ENCODE measurements at regions not wholly inside any gene's neighbourhood (a gene's known extent, or its start where the extent isn't known, plus 50 kb on each side); places are given as distances from the start of the nearest gene placed in this dataset.
A peak's percentile ranks its signal among the peaks of the same experiment; 100 is the strongest.

DNA sequence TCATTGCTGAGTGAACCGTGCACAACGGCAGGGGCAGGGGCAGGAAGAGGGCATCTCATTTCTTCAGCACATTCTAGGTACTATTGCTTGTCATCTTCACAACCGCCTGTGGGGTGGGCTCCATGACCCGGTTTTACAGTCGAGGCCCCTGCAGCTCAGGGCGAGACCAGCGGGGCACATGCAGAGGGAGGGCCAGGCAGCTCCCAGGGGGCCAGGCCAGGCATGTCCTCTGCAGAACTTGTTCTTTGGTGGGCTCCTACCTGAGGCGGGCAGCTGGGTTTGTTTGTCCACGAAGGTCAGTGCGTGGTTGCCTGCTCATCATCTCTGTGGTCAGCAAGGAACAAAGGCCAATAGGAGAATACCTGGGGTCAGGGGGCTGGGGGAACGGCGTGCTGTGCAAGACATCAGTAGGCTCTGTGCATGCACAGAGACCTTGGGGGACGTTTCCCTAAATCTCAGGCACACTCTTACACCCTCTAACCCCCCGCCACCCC, 75.1 kb upstream of the LEP start:
- Histone ChIP-seq H3K4me2 (no peak overlapping the region), H3K9ac (no peak overlapping the region), H3K9me3 (no peaks in the 10 kb centered on the region), H3K27me3 (ENCODE audit: insufficient read depth) (no peaks in the 10 kb centered on the region; the same call in 1 of the 2 replicates), H3K4me1 (ENCODE audit: control insufficient read depth in 1 of 2, insufficient read depth in 2 of 2, low read depth in 1 of 2, low read length in 1 of 2) (peaks cover 6 to 11% of the 10 kb centered on the region in 2 experiments; a peak in 2 of 4 replicates), H3K79me2 (ENCODE audit: insufficient read depth) (no peaks in the 10 kb centered on the region), H4K20me1 (ENCODE audit: insufficient read depth) (no peaks in the 10 kb centered on the region), H3K36me3 (replicated peaks in 1 of 2; ENCODE audit: control insufficient read depth in 1 of 2, insufficient read depth in 2 of 2, low read length in 1 of 2) (no peaks in the 10 kb centered on the region), H3K9me2 (no peaks in the 10 kb centered on the region), H3F3A (replicated peaks; ENCODE audit: insufficient read depth) (peaks cover 22% of the 10 kb centered on the region), H2AFZ (ENCODE audit: low read depth) (no peak overlapping the region), H3K27ac (ENCODE audit: low read depth in 2 of 2, low read length in 1 of 2) (no peak overlapping the region), H3K4me3 (ENCODE audit: low read depth in 2 of 2, low read length in 1 of 2) (no peak overlapping the region)
- TF ChIP-seq ELF1 (IDR thresholded peaks at IDR 0.05), result no peak
- TF ChIP-seq TAF1 (IDR thresholded peaks at IDR 0.05; ENCODE audit: borderline replicate concordance, low read depth, low read length), result no peak
- TF ChIP-seq RCOR1 (IDR thresholded peaks at IDR 0.05; ENCODE audit: low read length), result no peak
- no peak for TF ChIP-seq POLR2AphosphoS5 (IDR thresholded peaks at IDR 0.05; ENCODE audit: low read depth, low read length)
- TF ChIP-seq, protein P1, sequence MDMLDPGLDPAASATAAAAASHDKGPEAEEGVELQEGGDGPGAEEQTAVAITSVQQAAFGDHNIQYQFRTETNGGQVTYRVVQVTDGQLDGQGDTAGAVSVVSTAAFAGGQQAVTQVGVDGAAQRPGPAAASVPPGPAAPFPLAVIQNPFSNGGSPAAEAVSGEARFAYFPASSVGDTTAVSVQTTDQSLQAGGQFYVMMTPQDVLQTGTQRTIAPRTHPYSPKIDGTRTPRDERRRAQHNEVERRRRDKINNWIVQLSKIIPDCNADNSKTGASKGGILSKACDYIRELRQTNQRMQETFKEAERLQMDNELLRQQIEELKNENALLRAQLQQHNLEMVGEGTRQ (IDR thresholded peaks at IDR 0.05; ENCODE audit: borderline replicate concordance, low read depth, low read length), result no peak
- TF ChIP-seq CHD2 (IDR thresholded peaks at IDR 0.05; ENCODE audit: low read length, partially characterized antibody), result no peak
- TF ChIP-seq MEF2A (IDR thresholded peaks at IDR 0.05; ENCODE audit: borderline replicate concordance, low read depth), result no peak
- TF ChIP-seq JUND (IDR thresholded peaks at IDR 0.05), result no peak
- no peak for TF ChIP-seq SIN3A (IDR thresholded peaks at IDR 0.05; ENCODE audit: borderline replicate concordance, low read depth, low read length)
- no peak for TF ChIP-seq TCF12 (IDR thresholded peaks at IDR 0.05)
- TF ChIP-seq FOSL2 (IDR thresholded peaks at IDR 0.05; ENCODE audit: borderline replicate concordance, low read depth), result no peak
- TF ChIP-seq RAD21 (IDR thresholded peaks at IDR 0.05; ENCODE audit: low read length), result no peak
- TF ChIP-seq RFX5 (IDR thresholded peaks at IDR 0.05; ENCODE audit: low read length), result no peak
- TF ChIP-seq, protein P2, sequence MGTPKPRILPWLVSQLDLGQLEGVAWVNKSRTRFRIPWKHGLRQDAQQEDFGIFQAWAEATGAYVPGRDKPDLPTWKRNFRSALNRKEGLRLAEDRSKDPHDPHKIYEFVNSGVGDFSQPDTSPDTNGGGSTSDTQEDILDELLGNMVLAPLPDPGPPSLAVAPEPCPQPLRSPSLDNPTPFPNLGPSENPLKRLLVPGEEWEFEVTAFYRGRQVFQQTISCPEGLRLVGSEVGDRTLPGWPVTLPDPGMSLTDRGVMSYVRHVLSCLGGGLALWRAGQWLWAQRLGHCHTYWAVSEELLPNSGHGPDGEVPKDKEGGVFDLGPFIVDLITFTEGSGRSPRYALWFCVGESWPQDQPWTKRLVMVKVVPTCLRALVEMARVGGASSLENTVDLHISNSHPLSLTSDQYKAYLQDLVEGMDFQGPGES (IDR thresholded peaks at IDR 0.05; ENCODE audit: low read depth, low read length), result no peak
- no peak for TF ChIP-seq GABPA (IDR thresholded peaks at IDR 0.05; ENCODE audit: low read depth)
- no peak for TF ChIP-seq YY1 (IDR thresholded peaks at IDR 0.05; ENCODE audit: low read depth)
- ChIA-PET CTCF (interaction anchor here (1.1 to 22.8 kb wide), 6 partner anchors 15 to 457 kb away, joined by 3 to 175 read pairs (median 8); no protein-coding TSS in a partner anchor), POLR2A (interaction anchor here (1.3 kb wide), 1 partner anchor 148 kb away, joined by 3 read pairs; no protein-coding TSS in a partner anchor)
- DNase-seq, result no peak
- 87% methylated on average over 13 of the region's 14 CpGs for WGBS (ENCODE audit: low lambda C conversion rate)

DNA sequence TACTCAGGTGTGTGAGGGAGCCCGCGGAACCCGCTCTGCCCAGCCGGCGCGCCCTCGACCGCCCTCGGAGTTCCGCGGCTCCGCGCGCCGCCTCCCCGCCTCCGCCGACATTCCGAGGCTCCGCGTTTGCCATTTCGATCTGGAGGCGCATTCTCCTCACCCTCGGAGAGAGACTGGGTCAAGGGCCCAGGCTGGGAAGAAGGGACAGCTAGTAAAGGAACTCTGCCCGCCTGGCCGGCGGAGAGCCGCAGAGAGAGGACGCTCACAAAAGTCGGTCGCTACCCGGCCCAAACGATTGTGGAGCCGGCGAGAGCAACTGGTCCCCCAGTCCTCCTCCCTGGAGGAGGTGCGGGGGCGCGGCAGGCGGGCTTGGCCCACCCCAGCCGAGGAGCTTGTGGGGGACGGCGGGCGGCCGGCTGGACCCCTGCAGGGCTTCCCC, 74.5 kb upstream of the LEP start:
- Histone ChIP-seq H3K9ac (peak overlapping the region; percentile 60; the same call in 1 of the 2 replicates), H2AFZ (ENCODE audit: low read depth) (peak overlapping the region; percentile 90), H3K4me2 (peak overlapping the region; percentile 99), H4K20me1 (ENCODE audit: insufficient read depth) (no peaks in the 10 kb centered on the region), H3K4me3 (ENCODE audit: low read depth in 2 of 2, low read length in 1 of 2) (peak overlapping the region; percentile 63 to 68), H3K9me3 (no peaks in the 10 kb centered on the region), H3K27ac (ENCODE audit: low read depth in 2 of 2, low read length in 1 of 2) (no peak overlapping the region), H3K4me1 (ENCODE audit: control insufficient read depth in 1 of 2, insufficient read depth in 2 of 2, low read depth in 1 of 2, low read length in 1 of 2) (peaks cover 6 to 11% of the 10 kb centered on the region in 2 experiments; a peak in 2 of 4 replicates), H3K79me2 (ENCODE audit: insufficient read depth) (no peaks in the 10 kb centered on the region), H3F3A (replicated peaks; ENCODE audit: insufficient read depth) (peaks cover 22% of the 10 kb centered on the region), H3K27me3 (ENCODE audit: insufficient read depth) (no peaks in the 10 kb centered on the region; the same call in 1 of the 2 replicates), H3K36me3 (replicated peaks in 1 of 2; ENCODE audit: control insufficient read depth in 1 of 2, insufficient read depth in 2 of 2, low read length in 1 of 2) (no peaks in the 10 kb centered on the region), H3K9me2 (no peaks in the 10 kb centered on the region)
- POLR2A ChIA-PET, result interaction anchor here (0.6 to 1.3 kb wide), 2 partner anchors 56 to 149 kb away, joined by 3 read pairs; no protein-coding TSS in a partner anchor
- TF ChIP-seq SIN3A (IDR thresholded peaks at IDR 0.05; ENCODE audit: borderline replicate concordance, low read depth, low read length) (no peak), FOXM1 (IDR thresholded peaks at IDR 0.05; ENCODE audit: low read depth) (no peak), RFX5 (IDR thresholded peaks at IDR 0.05; ENCODE audit: low read length) (no peak), MXI1 (IDR thresholded peaks at IDR 0.05; ENCODE audit: low read depth, low read length) (no peak), TEAD4 (IDR thresholded peaks at IDR 0.05; ENCODE audit: borderline replicate concordance, insufficient read depth) (no peak), RAD21 (IDR thresholded peaks at IDR 0.05; ENCODE audit: low read length) (no peak)
- TF ChIP-seq, protein P3, sequence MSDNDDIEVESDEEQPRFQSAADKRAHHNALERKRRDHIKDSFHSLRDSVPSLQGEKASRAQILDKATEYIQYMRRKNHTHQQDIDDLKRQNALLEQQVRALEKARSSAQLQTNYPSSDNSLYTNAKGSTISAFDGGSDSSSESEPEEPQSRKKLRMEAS (IDR thresholded peaks at IDR 0.05; ENCODE audit: low read depth), result no peak
- no peak for DNase-seq
- 43% methylated on average over 35 of the region's 44 CpGs for WGBS (ENCODE audit: low lambda C conversion rate)
- CTCF ChIA-PET, result interaction anchor here (0.6 to 22.8 kb wide), 8 partner anchors 14 to 49 kb away, joined by 3 to 175 read pairs (median 4); no protein-coding TSS in a partner anchor
